Activated CD8-positive, alpha-beta memory T cell treated with anti-CD3 and anti-CD28 coated beads for 1 hour (primary cell): ENCODE measurements at regions not wholly inside any gene's neighbourhood (a gene's known extent, or its start where the extent isn't known, plus 50 kb on each side); places are given as distances from the start of the nearest gene placed in this dataset.
"Not testable (repeated sequence)": the region's sequence is repeated elsewhere in the genome, so short reads cannot be mapped to it uniquely, and the experiment has no call there.

Experiments
- DNase-seq, 2 donors: peaks; one replicate each; pipeline ENCODE4 v3.0.0-alpha.2; 2020; ENCODE audit warnings: low read depth in 1 of 2; ENCODE audit errors: extremely low read depth in 1 of 2

DNA sequence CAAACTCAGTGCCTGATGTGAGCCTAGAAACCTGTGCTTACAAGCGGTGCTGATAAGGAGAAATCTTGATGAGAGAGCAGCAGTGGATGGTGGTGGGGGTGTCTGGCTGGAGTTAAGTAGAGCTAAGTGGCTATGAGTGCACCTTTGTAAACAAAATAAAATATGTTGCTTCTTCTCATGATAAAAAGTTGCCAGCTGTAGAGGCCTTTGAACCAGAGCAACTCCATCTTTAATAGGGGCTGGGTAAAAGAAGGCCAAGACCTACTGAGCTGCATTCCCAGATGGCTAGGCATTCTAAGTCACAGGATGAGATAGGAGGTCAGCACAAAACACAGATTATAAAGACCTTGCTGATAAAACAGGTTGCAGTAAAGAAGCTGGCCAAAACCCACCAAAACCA lies 107.6 kb upstream of the FAM3C start:
- DNase-seq: no peak

DNA sequence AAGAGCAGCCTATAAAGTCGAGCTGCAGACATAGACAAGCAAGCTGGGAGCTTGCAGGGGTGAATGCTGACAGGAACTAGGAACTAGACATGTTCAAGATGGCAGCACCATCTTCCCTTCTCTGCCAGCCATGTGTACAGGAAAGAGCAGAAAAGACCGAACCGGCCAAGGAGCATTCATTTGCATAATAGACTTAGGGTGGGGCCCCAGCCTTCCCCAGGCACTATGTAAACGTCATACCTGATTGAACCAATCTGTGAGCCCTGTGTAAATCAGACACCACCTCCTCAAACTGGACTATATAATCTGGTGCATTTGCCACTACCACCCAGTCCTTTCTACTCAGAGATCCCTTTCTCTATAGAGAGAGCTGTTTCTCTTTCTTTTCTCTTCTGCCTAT lies 106.9 kb upstream of the FAM3C start:
- DNase-seq: no peak

DNA sequence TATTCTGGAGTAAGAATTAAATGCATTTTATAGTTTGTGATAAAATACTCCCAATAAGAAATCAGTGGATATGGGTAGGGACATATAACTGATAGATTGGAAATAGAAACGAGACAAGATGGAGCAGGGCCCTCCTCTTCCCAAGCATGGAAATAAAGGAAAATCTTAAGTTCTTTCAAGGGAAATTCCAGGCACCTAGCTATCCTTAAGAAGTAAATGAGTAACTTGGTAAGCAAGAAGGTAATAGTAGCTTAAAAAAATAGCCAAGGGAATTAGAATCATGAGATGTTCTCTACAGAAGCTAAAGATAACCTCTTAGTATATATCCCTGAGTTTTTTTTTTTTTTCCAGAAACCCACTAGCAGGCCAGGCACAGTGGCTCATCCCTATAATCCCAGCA lies 105.5 kb upstream of the FAM3C start:
- no peak for DNase-seq

DNA sequence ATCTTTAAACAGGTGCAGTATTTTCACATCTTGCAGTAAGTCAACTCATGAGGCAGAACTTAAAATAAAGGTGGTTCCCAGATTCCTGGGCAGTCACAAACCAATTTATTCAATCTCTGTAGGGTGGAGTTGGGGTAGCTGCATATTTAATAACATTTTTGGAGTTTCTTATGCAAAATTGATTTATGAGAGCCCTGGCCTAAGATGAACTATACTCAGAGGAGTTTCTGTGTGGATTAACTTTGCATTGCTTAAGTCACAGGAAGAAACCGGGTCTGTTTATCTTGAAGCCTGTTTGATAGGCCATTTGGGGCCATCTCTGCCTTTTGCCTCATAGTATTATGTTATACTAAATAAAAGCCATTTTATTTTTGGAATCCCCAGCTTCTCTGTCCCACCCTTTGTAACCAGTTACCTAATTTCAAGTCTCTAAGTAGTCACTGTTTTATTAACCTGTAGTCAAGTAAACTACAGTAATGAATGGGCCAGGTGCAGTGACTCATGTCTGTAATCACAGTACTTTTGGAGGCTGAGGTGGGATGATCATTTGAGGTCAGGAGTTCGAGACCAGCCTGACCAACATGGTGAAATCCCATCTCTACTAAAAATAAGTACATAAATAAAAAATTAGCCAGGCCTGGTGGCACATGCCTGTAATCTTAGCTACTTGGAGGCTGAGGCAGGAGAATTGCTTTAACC lies 104.4 kb upstream of the FAM3C start:
- DNase-seq: no peak

DNA sequence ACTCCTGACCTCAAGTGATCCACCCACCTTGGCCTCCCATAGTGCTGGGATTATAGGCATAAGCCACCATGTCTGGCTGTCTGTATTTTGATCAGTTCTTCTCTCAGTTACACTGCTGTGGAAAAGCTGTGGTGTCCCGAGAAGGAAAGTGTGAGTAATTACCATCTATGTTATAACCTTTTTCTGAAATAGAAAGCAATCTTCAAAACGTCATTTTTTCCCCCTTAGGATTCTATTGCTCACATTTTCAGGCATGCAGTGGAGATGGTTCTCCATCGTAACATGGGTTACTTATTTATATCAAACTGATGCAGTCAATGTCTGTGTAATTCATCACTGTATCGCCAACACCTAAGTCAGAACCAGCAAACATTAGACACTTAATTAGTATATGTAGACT lies 103.5 kb upstream of the FAM3C start:
- no peak for DNase-seq

DNA sequence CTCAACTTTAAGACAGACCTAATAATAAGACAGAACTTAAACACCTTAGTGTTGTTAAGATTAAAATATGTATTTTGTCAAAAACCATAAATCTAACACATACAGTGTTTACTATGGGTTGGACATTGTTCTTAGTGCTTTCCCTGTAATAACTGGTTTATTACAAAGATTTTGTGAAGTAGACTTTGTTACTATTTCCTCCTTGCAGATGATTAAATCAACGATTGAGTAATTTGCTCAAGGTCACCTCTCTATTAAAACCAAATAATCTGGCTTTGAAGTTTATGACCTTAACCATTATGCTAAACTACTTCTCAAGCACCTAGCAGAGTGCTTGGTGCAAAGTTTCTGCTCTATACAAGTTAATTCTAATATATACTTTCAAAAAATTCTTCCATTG lies 102.7 kb upstream of the FAM3C start:
- DNase-seq: no peak

DNA sequence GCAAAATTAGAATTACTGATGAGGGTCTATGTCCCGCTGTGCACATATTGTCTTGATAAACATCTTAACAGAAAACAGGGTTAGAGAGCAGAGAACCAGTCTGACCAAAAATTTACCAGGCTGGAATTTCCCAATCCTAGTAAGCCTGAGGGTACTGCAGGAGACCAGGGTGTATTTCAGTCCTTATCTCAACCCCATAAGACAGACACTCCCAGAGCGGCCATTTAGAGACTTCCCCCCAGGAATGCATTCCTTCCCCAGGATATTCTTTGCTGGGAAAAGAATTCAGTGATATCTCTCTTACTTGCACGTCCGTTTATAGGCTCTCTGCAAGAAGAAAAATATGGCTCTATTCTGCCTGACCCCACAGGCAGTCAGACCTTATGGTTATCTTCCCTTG lies 101.4 kb upstream of the FAM3C start:
- DNase-seq: not testable (repeated sequence)

DNA sequence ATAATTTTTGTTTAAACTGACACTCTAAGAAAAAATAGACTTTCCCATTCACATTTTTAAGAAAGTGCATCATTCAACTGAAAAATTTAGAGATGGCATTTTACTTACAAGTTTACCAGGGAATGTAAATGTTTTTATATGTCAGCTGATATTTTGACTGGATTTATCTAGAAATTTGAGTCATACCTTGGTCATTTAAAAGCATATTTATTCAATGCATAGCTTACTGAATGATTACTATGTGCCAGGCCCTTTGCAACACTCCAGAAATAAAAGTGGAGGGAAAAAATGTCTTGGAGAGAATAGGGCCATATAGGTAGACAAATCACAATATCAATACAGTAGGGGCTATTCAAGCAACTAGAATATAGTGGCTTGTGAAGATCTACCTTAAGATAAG lies 98.4 kb upstream of the FAM3C start:
- DNase-seq: no peak

DNA sequence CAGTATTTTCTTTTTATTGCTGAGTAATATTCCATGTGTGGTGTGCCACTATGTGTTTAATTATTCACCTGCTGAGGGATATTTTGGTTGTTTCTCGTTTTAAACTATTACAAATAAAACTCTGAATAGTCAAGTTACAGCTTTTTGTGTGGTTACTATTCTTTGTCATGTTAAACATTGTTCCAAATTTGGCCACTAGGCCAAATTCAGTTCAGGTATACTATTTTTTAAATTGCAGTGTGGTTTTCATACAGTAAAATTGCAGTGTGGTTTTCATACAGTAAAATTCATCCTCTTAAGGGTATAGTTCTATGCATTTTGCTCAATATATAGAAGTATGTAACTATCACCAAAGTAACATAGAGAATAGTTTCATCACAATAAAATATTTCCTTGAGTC lies 97.4 kb upstream of the FAM3C start:
- no peak for DNase-seq

DNA sequence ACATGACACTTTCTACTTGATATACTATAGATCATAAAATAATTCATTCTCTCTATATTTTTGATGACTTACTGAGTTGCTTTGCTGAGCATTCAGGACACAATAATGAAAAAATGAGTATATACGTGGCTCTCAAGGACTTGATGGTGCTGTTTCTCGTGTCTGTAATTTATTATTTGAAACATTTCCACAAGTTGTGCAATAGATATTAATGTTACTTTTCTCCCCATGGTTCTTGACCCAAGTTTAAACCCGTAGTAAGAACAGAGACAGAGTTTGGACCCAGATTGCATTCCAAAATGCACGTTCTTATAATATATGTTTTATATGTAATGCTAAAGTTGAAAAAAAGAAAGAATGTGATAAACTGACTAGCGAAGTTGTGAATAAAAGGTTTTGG lies 94.2 kb upstream of the FAM3C start:
- DNase-seq: no peak

DNA sequence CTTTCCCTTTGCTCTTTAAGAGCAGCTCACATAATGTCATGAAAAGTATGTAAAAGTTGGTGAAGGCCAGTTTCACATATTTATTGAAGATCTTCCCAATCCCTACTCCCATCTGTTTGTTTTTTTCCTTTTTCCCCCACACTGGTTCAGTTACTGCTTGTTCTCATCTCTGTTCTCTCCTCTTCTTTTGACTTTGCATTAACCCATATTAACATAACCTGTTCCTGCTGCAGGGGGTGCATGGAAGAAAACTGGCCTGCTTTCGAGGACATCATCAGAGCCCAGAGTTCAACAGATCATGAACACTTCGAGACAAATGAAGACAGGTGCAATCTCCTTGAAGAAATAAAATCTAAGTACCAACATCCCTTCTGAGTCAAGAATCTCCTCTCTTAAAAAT lies 93.3 kb upstream of the FAM3C start:
- DNase-seq: no peak

DNA sequence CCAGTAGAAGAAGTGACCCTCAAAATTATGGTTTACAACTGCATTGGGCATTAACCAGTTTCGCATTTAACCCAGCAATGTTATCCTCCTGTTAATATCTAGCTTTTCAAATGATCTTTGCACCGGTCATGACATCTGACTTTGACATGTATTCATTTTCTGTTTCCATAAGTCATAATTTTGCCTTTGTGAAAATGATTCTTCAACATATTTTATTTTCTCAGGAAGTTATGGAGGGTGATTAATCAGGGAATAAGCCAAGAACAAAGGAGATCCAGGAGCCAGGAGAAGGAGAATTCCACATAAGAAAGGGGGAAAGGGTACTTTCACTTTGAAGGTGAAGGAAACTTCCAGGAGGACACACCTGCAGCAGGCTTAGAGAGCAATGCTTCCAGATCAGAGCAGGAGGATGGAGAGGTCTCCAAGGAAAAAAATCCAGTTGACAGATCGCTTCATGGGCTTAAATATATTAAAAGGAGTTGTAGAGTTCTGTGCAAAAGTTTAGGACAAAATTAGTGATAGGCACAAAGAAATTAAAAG lies 92.1 kb upstream of the FAM3C start:
- DNase-seq: no peak

DNA sequence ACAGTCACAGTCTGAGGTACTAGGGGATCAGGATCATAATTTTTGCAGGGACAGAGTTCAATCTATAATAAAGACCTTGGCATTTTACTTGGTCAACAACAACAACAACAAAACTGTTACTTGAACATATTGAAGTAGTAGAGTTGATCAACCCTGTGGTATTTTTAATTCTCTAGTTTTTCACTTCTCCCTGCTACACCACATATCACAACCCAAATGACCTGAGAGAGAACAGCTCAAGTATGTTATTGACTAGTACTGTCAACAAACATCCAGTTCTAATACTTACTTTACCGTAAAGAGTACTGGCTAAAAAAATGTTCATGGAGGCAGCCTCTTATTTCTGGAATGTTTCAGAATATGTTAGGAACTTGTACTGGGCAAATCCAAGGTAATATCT lies 90.5 kb upstream of the FAM3C start:
- DNase-seq: no peak

DNA sequence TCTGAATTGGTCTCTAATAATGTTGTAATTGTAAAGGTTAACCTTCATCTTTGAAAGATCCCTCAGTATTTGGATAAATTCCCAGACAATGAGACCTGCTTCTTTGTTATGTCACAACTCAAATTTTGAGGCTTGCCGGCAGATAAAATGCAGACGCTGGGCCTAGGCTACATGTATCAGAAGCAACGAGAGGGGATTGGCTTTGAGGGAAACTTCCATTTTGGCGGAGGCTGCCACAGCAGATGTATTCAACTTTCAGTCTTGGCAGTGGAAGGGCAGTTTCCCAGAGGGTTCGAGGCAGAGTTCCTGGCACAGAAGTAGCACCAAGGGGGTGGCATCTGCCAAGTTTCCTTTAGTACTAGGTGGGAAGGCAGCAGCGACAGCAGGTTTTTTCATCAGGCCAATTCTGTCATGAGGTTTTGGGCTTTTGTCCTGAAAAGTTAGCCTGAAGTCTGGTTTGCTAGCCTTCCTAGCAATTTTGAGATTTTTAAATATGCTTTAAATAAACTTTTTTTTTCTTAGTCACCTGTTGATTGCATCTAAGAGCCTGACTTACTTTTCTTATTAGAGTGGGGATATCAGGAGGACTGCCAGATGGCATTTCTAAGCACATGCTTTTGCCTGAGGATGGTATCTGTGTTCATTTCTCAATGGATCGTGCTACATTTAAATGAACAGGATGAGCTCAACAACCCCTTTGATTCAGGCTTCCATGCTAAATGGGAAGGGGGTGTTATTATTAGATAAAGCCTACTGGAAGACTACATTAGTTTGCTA lies 89.5 kb upstream of the FAM3C start:
- DNase-seq: no peak

DNA sequence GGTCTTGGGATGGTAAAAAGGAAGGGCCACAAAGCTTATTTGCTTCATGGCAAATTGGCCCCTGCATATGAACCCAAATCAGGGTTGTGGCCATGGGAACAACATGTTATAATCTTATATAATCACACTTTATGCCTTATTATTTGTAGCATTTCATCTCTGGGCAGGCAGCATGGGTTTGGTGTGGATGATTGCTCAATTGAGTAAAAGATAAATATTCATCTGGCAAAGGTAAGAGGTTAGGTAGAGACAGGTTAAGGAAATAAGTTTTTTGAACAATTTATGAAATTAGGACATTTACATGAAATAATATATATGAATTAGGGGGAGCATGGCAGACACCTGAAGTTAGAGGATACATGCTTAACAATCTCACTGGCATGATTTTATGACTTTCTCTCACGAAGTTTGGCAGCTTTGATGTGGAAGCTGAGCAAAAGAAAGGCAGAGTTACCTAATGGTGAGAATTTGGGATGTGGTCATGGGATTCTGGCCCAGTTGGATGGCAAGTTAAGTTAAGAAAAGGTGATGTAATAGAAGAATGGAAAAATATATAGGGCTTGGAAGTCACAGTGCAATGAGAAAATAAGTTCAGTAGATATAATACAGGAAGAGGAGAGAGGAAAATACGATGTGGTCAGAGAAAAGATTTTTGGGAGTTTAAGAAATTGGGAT lies 88.1 kb upstream of the FAM3C start:
- DNase-seq: no peak

DNA sequence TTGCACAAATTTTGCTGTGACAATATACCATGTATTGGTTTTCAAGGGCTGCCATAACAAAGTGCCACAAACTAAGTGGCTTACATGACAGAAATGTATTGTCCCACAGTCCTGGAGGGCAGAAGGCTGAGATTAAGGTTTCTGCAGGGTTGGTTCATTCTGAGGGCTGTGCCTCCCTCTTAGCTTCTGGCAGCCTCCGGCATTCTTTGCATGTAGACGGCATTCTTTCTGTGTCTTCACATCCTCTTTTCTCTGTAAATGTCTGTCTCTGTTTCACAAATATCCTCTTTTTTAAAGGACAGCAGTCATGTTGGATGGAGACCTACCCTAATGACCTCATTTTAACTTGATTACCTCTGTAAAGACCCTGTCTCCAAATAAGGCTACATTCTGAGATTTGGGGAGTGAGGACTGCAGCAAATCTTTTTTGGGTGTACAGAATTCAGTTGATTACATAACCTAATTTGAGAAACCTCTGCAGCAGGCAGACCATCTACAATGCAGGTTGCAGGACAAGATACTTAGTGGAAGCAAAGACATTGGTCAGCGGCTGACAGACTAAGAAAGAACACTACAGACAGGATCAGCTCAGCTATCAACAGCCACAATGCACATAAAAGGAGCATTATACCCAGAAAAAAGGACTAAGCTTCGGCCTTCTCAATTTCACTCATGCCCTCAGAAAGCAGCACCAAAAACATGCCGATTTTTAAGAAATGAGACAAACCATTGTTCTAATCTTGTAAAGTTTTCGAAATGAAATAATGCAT lies 84.6 kb upstream of the FAM3C start:
- DNase-seq: no peak

DNA sequence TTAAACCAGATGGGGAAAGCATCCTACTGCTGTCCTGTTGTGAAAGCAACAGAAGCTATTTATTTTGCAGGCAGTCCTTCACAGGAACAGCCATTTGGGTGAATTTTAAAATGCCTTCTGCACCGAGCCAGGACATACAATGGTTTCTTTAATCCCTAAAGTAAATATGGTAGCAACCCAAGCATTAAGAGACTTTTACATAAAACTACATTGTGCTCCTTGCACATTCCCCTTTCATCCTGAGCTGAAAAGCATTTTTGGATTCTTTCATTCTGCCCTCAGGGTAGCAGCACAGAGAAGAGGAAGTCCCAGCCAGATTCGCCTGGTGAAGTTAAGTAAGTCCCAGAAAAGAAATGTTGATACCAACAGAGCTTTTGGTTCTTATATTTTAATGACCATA lies 84.0 kb upstream of the FAM3C start:
- DNase-seq: no peak

DNA sequence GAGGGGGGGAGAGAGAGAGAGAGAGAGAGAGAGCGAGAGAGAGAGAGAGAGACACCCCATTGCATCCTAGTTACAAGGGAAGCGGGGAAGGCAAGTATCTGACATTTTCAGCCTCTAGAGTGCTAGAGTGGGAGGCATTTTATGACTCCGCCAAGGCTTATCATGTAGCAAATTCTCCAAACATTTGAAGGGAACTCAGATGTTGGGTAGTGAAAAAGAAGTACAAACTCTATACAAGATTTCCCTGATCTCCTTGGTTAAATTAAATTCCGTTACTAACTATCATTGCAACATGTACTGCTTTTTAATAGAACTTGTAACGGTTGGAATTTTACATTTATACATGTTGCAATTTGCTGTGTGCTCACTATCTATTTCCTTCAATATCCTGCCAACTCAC lies 83.4 kb upstream of the FAM3C start:
- DNase-seq: no peak

DNA sequence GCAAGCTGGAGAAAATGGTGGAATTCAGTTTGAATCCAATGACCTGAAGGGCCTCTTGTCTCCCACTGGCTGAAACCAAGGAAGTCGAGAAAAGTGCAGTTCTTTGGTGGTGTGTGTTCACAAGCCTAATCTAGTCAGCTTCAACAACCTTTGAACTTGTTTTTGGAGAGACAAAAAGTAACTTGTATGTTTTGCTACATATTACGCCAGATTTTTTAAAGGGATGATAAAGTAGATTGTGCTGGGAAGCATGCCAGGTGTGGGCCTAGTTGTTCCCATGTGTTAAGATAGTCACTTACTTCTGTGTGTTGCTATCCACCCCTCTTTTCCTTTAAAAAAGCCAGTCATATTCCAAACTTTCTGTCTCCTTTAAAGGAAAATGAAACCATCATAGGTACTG lies 79.7 kb upstream of the FAM3C start:
- no peak for DNase-seq

DNA sequence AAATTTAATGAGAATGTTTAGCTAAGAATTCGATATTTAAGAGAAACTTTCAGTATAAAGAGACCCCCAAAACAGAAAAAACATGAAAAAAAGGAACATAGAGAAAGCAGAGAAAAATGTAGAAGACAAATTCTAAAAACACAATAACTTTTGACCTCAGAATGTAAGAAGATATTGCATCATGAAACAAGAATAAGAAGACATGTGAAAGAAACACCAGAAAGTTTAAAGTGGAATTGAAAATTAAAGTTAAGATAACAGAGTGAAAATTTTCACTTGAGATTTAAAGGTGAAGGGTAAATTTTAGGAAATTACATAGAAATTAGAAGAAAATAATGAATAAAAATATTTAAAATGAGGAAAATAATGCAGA lies 78.2 kb upstream of the FAM3C start:
- no peak for DNase-seq

DNA sequence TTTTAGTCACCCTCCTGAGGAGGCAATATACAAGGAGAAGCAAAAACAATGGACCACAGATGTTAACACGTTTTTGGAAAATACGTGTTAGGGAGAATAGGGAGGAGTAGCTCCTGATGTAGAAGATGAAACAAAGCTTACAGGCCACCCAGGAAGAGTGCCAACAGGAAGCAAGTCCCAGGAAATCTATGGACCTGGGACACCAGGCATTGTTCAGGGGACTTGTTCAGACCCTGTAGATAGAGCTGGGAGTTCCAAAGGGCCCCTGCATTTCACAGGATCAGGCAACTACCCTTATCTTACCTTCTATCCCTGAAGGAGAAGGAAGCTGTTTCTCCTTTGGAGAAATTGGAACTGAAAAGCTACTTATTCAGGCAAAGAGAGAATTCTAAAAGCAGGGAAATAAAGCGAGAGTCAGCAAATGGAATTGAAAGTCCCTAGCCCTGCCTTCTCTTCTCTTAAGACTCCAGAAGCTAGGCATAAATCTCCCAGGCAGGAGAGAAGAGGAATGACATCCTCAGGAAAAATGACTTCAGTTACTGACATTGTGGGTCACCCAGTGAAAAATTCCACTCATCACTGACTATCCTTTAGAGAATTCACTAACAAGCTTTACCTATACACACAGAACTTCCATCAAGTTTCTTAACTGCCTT lies 77.7 kb upstream of the FAM3C start:
- no peak for DNase-seq
